K562 (cell line): ENCODE measurements at regions not wholly inside any gene's neighbourhood (a gene's known extent, or its start where the extent isn't known, plus 50 kb on each side); places are given as distances from the start of the nearest gene placed in this dataset.

Experiments
- ATAC-seq: fragments of 200-7000 bp; cut with Tn5 transposase; 3 replicates; pipeline ENCODE4 v1.9.1; 2020; ENCODE audit warnings: moderate library complexity
- BruUV-seq: library from RNA; stranded (reverse); fragments of 400-500 nt; replicated peaks from 2 replicates; lab custom pipeline; 2021; lab: Mats Ljungman, UMichigan
- CTCF ChIA-PET: fragments of 300-600 bp; formaldehyde crosslinking; extraction: SDS; loops from one replicate; lab custom pipeline; 2021; ENCODE audit warnings: low intra/inter-chr PET ratio; lab: Yijun Ruan, JAX
- POLR2A ChIA-PET: fragments of 300-600, 350-650 bp; sonication (Branson Sonifier 250); formaldehyde crosslinking; extraction: SDS; loops from one replicate; lab custom pipeline; 2021; ENCODE audit warnings: antibody characterized with exemption, inconsistent platforms; lab: Yijun Ruan, JAX
- DNase-seq, 4 experiments: peaks; one replicate each; pipeline versions ENCODE4 v3.0.0 to v3.0.0-alpha.2; 2011 to 2018; ENCODE audit warnings: low spot score in 3 of 4, mixed read lengths in 3 of 4; ENCODE audit errors: extremely low read depth in 1 of 4
- FAIRE-seq: peaks from 2 replicates; lab custom pipeline; 2011; peaks lifted over from hg19 to GRCh38; lab: Jason Lieb, UNC
- H2AFZ ChIP-seq: 2 replicates; pipeline ENCODE4 v1.6.0; 2011; ENCODE audit warnings: low read depth, low read length, control low read depth, inconsistent platforms
- H3K27ac ChIP-seq: fragments of 200-600 bp; 3 replicates; pipeline ENCODE4 v1.8.0; 2011; ENCODE audit warnings: low read depth, mild to moderate bottlenecking, control low read depth, inconsistent platforms, low read length, moderate library complexity, mixed read lengths; ENCODE audit errors: extremely low read depth
- H3K27me3 ChIP-seq, 2 experiments: fragments of 300-600 bp in 1 of 2; 2 replicates in 1 of 2; 3 replicates in 1 of 2; pipeline versions ENCODE4 v1.6.0 to v1.8.0; 2011; ENCODE audit warnings: inconsistent platforms in 2 of 2, low read length in 2 of 2, mild to moderate bottlenecking in 1 of 2, mixed read lengths in 1 of 2, moderate library complexity in 1 of 2; ENCODE audit not compliant: control insufficient read depth in 2 of 2, insufficient read depth in 2 of 2
- H3K36me3 ChIP-seq: fragments of 300-600 bp; 3 replicates; pipeline ENCODE4 v1.8.0; 2011; ENCODE audit warnings: mild to moderate bottlenecking, low read length, inconsistent platforms; ENCODE audit not compliant: control insufficient read depth, insufficient read depth
- H3K4me1 ChIP-seq, 2 experiments: fragments of 200-600 bp in 1 of 2; replicated peaks in 1 of 2; 2 replicates in 1 of 2; 3 replicates in 1 of 2; pipeline versions ENCODE4 v1.5.1 to v1.8.0; 2011; ENCODE audit warnings: inconsistent platforms in 2 of 2, low read length in 2 of 2, mild to moderate bottlenecking in 1 of 2, mixed read lengths in 1 of 2, moderate library complexity in 1 of 2; ENCODE audit not compliant: control insufficient read depth in 2 of 2, insufficient read depth in 2 of 2
- H3K4me2 ChIP-seq: 2 replicates; pipeline ENCODE4 v1.6.1; 2011; ENCODE audit warnings: low read length, control low read depth, inconsistent platforms, mixed read lengths; ENCODE audit not compliant: insufficient read depth
- H3K4me3 ChIP-seq: fragments of 200-600 bp; sonication (generic), shearing (Covaris generic); 2 replicates; pipeline ENCODE4 v1.5.1; 2016; ENCODE audit warnings: control low read depth, inconsistent platforms
- H3K79me2 ChIP-seq: fragments of 200-600 bp; 3 replicates; pipeline ENCODE4 v1.8.0; 2011; ENCODE audit warnings: low read length, inconsistent platforms; ENCODE audit not compliant: control insufficient read depth, insufficient read depth
- H3K9ac ChIP-seq, 2 experiments: 2 replicates each; pipeline versions ENCODE4 v1.6.0 to v1.6.1; 2011; ENCODE audit warnings: low read depth in 2 of 2, low read length in 2 of 2, control low read depth in 1 of 2, inconsistent platforms in 1 of 2, mild to moderate bottlenecking in 1 of 2, mixed read lengths in 1 of 2; ENCODE audit not compliant: insufficient read depth in 1 of 2
- H3K9me1 ChIP-seq: one replicate; pipeline ENCODE4 v1.6.0; 2011; ENCODE audit warnings: inconsistent platforms, mild to moderate bottlenecking, low read length, moderate library complexity; ENCODE audit not compliant: control insufficient read depth, insufficient read depth
- H3K9me3 ChIP-seq: replicated peaks from 2 replicates; pipeline ENCODE4 v1.5.1; 2011; ENCODE audit warnings: low read depth, low read length, inconsistent platforms; ENCODE audit not compliant: control insufficient read depth, insufficient read depth
- H4K20me1 ChIP-seq: replicated peaks from 2 replicates; pipeline ENCODE4 v1.6.1; 2011; ENCODE audit warnings: low read length, inconsistent platforms, mixed read lengths; ENCODE audit not compliant: control insufficient read depth, insufficient read depth
- KDM5B ChIP-seq: fragments of 200-600 bp; sonication (generic); IDR thresholded peaks from 2 replicates; pipeline ENCODE4 v1.6.1; 2012; ENCODE audit warnings: low read depth, mild to moderate bottlenecking, moderate library complexity, low read length, control low read depth, inconsistent platforms; ENCODE audit not compliant: insufficient replicate concordance
- TFAP4 ChIP-seq: sonication (generic); formaldehyde crosslinking; IDR thresholded peaks from 2 replicates; pipeline ENCODE4 v1.8.0; 2022; ENCODE audit warnings: missing genetic modification reagents, mild to moderate bottlenecking, moderate library complexity, borderline replicate concordance
- TGIF2 ChIP-seq: sonication (generic); formaldehyde crosslinking; IDR thresholded peaks from 2 replicates; pipeline ENCODE4 v1.8.1; 2022; ENCODE audit warnings: mild to moderate bottlenecking, missing genetic modification reagents, moderate library complexity
- WGBS: fragments of 100-300 bp; shearing (Covaris generic); methylation state at CpG from one replicate; pipeline ENCODE4 v1.1.6; 2016; ENCODE audit warnings: low coverage, mixed read lengths; ENCODE audit not compliant: insufficient coverage; ENCODE audit errors: missing lambda C conversion rate; 5-methylcytosine and 5-hydroxymethylcytosine counted together
- in situ Hi-C: fragments of 300-500 bp; cut with MboI; formaldehyde crosslinking; loops from 4 replicates; pipeline ENCODE4 v1.15.0; 2018; ENCODE audit warnings: inconsistent platforms, mixed read lengths
- intact Hi-C: fragments of 100-400 bp; cut with micrococcal nuclease; formaldehyde crosslinking; loops from 2 replicates; pipeline ENCODE4 v1.14.2; 2022

GRCh38 chr4:115331241-115331640 lies 217.8 kb upstream of the NDST4 start (continued):
- no peak for TF ChIP-seq TFAP4 (CRISPR knock-in tag)

DNA sequence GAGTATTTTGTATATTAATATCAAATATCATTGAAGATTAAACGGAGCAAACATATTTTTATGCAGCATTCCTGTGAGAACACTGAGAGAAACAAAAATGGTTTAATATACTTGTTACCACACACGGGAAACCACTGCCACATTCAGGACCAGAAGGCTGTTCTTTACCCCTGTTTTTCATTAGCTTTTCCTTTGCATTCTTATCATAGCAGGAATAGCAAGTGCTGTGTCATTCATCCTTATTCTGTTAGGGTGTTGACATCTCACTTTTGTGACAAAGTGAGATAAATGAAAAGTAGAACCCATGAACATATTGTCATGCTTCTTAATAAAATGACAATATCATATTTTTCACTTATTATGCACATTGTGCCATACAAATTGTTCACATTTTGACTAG lies 212.4 kb upstream of the NDST4 start:
- ATAC-seq = no peak
- no peak for FAIRE-seq
- no peak for DNase-seq
- no peak overlapping the region for H3K4me2 ChIP-seq
- CTCF ChIA-PET = no interaction called here
- WGBS = 0% methylated on average over 2 of the region's 2 CpGs
- intact Hi-C loops = no loop called here
- no TSS peak for BruUV-seq
- in situ Hi-C loops = no loop called here
- POLR2A ChIA-PET = no interaction called here
- TF ChIP-seq TGIF2 (CRISPR knock-in tag) = no peak
- TF ChIP-seq KDM5B = no peak
- no peaks in the 10 kb centered on the region for H3K79me2 ChIP-seq
- no peaks in the 10 kb centered on the region for H3K9me1 ChIP-seq
- no peaks in the 10 kb centered on the region for H3K27me3 ChIP-seq
- no peaks in the 10 kb centered on the region for H3K4me1 ChIP-seq
- H4K20me1 ChIP-seq = no peaks in the 10 kb centered on the region
- H3K4me3 ChIP-seq = no peak overlapping the region
- H3K9ac ChIP-seq = no peak overlapping the region
- H3K27ac ChIP-seq = no peak overlapping the region
- no peak overlapping the region for H2AFZ ChIP-seq
- H3K36me3 ChIP-seq = no peaks in the 10 kb centered on the region
- no peaks in the 10 kb centered on the region for H3K9me3 ChIP-seq
